Activated CD4-positive, alpha-beta T cell treated with anti-CD3 and anti-CD28 coated beads for 1 hour (primary cell): ENCODE measurements at regions not wholly inside any gene's neighbourhood (a gene's known extent, or its start where the extent isn't known, plus 50 kb on each side); places are given as distances from the start of the nearest gene placed in this dataset.
"Not testable (repeated sequence)": the region's sequence is repeated elsewhere in the genome, so short reads cannot be mapped to it uniquely, and the experiment has no call there.

Source experiments
- DNase-seq: peaks from one replicate; pipeline ENCODE4 v3.0.0-alpha.2; 2020

DNA sequence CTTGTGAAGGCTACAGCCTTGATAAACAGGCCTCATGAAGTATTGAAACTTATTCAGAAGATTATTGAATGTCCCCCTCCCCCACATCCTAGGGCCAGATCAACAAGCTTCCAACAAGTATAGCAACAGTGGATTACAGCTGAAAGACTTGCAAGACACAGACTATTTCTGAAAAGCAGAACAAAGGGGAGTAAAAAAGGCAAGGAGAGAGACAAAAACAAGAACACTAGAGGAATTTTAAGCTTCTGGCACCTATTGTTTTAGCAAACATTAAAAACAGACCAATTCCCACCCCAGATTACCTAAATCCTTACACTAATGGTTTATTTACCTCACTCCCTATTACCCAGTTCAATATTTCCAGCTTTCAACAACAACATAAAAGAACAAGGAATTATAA lies 446.3 kb upstream of the FSTL5 start:
- no peak for DNase-seq

DNA sequence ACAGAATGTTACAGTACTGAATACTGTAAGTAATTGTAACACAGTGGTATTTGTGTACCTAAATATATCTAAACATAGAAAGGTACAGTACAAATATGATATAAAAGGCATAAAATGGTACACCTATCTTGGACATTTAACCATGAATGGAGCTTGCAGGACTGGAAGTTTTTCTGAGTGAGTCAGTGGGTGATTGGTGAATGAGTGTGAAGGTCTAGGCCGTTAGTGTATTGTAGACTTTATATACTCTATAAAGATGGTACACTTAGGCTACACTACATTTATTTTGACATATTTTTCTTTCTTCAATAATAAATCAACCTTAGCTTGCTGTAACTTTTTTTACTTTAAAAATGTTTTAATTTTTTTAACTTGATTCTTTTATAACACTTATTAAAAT lies 422.5 kb upstream of the FSTL5 start:
- no peak for DNase-seq

DNA sequence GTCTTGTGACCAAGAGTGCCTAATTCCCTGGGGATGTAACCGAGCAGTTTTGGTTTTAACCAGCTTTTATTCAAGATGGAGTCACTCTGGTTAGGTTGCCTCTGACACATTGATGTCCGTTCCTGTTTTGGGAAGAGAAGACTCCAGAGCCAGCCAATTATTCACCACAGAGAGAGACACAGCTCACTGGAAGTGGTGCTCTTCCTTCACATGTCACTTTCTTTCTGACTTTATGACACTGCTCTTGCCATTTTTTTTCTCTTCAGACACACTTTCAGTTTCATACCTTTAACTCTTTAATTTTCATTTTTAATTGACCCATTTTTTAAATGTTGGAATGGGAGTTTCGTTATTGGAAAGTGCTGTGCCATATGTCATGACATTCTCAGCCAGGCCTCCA lies 418.4 kb upstream of the FSTL5 start:
- no peak for DNase-seq

DNA sequence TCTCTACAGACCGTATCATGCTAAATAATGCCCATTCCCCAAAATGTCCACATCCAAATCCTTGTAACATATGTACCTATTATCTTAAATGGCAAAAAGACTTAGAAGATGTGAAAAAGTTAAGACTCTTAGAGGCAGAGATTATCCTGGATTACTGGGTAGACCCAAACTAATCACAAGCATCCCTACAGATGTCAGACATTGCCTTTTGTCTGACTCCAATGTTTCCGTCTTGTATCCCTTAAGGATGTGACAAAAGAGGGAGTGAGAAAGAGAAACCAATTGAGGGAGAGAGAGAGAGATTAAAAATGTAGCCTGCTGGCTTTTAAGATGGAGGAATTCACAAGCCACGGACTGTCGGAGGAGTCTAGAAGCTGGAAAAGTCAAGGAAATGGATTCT lies 401.9 kb upstream of the FSTL5 start:
- DNase-seq: no peak

DNA sequence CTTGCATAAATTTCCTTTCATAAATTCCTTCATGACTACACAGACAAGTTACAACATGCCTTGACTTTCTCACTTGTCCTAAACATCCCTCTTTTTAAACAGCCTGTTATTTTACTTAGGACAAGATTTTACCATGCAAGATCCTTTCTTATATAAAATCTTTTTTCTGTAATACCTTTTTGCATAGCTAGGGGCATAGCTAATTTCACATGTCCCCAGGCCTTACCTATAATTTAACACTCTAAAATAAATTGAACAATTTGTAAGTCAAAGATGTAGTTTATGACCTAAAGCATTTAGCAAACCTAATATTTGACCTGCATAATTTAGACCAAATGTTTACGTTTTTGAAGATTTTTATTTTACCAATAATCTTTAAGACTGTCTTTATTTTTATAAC lies 396.3 kb upstream of the FSTL5 start:
- DNase-seq: no peak

DNA sequence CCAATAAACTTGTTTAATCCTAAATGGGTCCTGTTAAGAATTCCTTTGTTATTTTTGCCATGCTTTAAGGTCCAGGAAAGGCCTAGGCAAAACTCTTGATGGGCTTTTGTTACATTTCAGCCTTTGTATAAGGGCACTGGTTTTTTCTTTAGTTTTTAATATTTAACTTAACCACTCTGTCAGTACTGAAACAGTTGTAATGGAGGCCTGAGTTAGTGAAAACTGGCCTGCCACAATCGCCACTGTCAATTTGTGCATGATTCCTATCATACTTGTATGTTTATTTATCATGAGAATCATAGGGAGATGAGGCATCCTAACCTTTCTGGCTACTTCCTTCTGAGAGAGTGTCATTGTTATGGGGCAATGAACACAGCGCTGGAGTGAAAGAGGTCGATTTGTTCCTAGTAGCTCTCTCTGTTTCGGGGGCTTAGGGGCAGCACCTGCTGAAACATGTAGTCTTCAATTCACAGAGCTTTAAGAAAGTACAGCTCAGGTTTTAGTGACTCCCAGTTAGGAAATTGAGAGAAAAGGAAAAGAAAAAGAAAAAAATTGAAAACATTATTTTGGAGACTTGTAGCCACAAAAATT lies 393.8 kb upstream of the FSTL5 start:
- no peak for DNase-seq

DNA sequence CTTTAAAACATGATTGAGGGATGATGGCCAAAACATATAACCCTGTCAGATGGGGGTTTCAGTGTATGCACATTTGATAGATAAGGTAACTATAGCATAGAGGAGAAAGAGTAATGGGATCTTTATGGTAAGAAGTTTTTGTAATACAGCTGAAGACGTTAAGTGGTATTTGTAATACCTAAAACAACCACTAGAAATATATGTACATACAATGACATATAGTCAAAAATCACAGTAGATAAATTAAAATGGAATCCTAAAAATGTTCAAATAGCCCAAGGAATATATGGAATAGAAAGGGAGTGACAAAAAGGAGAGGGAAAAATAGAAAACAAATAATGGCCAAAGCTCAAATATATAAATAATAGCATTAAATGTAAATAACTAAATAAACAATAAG lies 371.3 kb upstream of the FSTL5 start:
- no peak for DNase-seq

DNA sequence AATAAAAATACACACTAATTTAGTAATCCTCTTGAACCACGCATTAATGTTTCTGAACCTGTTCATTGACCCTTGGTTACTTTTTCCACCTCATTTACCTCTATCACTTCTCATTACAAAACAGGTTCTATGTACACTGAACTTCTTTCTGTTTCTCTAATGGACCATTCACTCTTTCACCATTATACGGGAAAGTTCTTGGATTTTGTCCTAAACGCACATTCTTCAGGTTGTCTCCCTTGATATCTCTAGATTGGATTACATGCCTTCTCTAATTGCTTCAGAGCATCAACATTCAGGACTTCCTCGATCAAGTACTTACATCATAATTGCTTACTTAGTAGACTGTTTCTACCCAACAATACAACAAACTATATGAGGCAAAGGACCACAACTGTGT lies 359.4 kb upstream of the FSTL5 start:
- no peak for DNase-seq

DNA sequence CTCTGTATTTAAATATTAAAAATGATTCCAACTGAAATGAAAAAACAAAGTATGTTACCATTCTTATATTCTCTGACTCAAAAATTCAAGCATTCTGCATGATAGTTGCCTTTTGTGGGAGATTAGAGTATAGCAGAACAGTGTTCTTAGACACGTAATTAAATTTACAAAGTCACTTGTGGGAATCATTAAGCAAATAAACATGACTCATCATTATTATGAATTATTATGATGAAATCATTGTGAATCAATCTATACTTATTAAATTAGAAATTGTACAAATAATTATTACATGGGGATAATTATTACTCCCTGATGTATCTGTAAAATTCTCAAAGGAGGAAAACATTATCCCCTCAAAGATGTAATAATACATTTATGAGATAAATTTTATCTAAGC lies 358.9 kb upstream of the FSTL5 start:
- DNase-seq: no peak

DNA sequence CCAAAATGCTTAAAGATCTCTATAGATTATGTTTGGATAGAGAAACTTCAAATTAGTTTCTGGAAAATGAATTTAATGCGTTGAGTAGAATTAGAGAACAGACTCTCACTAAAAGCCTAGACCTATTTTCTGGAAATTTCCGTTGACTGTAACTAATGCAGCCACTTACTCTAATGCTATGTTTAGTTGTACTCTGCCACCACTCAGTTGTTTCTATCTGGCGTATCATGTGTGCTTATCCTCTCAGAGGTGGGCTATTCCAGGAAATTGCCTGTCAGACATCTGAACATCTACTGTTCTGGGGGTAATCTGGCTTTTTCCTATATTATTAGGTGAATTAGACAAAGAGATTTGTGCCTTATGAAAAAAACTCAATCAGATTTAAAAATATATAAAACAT lies 347.1 kb upstream of the FSTL5 start:
- DNase-seq: no peak

DNA sequence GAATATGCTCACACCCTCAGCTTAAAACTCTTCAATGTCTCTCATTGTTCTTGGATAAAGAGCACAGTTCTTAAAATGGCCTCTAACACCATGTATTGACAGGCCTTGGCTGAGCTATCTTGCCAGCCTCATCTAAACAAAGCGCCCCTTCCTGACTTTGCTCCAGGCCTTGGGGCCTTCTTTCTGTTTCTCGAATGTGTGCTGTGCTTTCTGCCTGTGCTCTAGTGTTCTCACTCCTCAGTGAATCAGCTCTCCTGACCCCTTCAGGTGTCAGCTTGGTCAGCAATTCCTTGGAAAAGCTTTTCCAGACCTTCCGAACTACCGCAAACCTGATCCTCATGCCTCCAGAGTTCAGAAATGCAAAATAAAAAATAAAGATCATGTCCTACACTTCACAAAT lies 346.3 kb upstream of the FSTL5 start:
- no peak for DNase-seq

DNA sequence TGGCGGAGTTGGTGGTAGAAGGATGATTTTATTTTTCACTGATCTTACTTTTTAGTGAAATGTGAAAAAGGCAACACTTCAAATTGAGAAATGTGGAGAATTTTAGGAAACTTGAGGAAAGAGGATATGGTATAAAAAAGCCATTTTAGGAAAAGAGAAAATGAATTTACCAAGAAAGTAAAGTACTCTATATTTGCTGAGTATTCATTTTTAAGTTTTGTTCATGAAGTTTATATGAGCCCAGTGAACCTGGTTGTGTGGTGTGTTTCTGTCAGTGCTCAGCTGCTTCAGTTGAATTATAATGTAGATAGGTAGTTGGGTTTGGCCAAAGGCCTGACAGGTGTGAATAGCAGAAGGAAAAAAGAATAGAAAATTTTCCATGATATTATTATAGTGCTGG lies 345.5 kb upstream of the FSTL5 start:
- DNase-seq: no peak

DNA sequence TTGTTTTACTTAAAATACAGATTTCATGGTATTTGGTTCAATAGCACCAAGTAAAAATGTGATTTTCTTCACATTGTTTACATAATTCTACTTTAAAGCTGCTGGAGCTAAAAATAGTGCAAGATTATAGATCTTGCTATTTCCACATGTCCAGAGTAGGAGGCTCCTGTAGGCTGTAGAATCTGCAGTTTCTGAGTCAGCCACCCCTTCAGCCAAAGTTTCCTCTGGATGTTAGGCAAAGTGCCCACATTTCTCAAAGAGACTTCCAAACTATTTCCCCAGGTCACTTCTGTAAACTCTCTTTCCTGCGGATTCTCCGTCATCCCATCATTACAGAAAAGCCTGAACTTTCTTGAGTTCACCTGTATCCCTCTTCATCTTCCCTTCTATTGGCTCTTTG lies 342.5 kb upstream of the FSTL5 start:
- no peak for DNase-seq

DNA sequence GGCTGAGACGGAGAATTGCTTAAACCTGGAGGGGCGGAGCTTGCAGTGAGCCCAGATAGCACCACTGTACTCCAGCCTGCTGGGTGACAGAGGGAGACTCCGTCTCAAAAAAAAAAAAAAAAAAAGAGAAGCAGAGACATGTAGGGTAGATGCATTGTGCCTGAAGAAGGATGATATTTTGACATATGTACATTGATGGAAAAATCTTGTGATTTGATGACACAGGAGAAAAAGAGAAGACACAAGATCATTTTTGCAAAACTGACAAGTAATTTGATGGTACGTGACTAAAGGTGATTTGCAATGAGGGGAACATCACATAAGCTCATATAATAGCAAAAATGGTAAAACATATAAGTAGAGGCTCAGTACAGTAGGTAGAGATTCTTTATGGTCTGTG lies 340.1 kb upstream of the FSTL5 start:
- DNase-seq: no peak

DNA sequence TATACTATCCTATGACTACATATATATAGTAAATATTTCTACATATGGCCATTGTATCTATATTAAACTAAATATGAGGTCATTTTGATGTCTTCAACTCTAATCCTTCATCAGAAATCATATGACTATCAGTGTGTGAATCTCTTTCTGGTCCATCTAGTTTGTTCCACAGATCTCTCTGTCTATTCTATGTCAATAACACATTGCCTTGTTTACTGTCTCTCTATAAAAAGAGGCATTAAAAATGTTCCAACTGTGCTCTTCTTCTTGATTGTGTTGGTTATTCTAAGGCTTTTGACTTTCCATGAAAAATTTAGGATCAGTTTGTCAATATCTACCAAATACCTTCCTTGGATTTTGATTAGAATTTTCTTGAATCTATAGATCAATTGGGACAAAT lies 338.3 kb upstream of the FSTL5 start:
- no peak for DNase-seq

DNA sequence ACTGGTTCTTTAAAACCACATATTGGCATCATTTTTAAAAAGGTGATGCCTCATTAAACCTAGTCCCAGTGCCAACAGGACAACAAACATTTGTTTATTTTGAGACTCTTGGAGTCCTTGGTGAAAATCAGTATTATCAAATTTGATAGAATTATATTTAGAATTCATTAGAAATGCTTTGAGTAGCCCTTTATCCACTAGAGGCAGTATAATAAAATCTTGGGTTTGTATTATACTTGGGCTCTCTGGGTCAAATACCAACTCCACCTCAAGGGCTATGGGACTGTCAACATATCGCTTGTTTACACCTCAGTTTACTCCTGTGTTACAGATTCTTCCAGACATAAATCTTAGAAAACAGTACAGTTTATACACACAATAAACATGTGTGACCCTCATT lies 335.7 kb upstream of the FSTL5 start:
- DNase-seq: no peak

DNA sequence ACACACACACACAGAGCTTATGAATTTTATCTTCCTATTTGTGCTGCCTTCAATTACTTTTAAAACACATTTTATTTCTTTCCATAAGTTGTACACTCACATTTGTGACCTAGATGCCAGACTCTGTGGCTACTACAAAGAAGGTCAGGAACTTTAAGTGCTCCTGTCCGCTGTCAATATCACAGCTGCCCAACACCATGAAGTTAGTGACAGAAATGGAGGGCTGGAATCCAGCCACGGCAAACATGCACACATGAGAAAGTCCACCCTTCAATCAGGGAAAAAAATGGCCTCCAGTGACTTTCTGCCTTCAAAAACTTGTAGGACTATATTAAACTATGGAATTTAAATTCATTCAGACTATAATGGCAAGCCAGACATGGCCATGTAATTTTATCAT lies 334.4 kb upstream of the FSTL5 start:
- DNase-seq: no peak

DNA sequence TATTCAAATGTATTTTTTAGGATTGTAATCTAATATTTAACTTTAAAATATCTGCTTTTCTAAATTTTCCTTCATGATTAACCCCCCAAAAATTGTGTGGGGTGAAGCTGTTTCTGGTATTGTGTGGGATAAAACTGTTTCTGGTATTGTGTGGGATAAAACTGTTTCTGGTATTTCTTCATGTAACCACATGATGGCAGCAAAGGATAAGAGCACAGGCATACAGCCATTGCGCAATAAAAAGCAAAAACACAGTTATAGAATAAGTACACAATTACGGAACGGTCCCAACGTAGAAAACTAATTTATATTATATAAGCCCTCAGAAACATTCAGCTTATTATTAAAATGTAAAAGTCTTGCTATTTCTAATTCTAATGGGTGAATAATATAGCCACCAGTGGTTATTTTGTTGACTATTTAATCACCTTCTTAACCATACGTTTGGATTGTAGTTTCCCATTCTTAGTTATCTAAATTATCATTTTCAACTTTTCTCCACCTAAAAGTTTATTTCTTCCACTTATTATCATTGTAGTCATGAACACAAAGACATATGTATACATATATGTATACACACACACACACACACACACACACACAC lies 333.9 kb upstream of the FSTL5 start:
- DNase-seq: no peak

DNA sequence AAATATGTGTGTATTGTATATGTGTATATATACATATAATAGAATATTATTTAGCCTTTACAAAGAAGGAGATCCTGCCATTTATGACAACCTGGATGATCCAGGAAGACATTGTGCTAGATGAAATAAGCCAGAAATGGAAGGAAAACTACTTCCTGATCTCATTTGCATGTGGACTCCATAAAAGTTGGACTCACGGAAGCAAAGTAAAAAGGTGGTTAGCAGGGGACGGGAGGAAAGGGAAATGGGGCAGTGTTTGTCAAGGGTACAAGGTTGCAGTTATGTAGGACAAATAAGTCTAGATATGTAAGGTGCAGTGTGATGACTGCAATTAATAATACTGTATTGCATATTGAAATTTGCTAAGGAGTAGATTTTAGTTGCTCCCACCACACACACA lies 331.1 kb upstream of the FSTL5 start:
- no peak for DNase-seq

DNA sequence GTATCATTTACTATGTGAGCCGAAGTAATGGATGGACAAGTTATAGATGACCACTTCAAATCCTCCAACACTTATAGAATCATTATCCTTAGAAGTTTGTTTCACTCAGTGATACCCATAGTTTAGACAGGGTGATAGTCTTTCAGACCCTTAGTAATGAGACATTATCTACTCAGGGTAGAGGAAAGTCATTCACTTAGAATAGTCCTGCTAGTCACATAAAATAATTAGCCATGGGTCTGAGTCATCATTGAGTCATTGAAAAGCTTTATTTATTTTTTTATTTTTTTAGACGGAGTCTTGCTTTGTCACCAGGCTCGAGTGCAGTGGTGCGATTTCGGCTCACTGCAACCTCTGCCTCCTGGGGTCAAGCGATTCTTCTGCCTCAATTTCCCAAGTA lies 321.7 kb upstream of the FSTL5 start:
- DNase-seq: no peak

DNA sequence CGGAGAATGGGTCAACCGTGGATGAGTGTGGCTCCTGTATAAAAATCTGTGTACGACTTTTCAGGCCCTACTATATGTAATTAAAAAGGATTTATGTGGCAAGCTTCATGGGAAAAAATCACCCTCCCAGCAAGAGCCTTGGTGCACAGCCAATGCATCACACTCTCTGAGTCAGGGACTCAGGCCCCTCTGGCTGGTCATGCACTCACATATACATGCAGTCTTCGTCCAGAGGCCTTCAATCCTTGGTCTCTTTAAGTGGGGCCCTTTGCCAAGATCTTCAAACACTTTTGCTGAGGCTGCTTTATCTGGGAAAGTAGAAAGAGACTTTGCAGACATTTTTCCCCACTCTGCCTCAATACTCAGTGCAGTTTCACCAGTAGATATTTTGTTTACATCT lies 311.4 kb upstream of the FSTL5 start:
- DNase-seq: no peak

DNA sequence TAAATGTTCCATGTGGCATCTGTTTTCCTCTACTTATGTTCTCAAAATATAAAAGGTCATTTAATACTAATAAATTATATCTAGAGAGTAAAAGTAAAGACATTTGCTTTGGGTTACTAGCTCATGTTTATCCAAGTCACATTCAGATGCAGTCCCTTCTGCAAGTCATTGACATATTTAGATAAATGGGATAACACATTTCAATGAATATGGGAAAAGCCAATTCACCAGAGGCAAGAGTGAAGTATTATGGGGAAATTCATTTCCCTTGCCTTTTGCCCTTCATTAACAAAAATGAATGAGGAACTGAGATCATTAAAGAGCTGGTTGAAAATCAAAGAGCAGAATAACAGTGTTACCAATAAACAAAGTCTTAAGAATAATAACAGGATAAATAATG lies 306.2 kb upstream of the FSTL5 start:
- no peak for DNase-seq

DNA sequence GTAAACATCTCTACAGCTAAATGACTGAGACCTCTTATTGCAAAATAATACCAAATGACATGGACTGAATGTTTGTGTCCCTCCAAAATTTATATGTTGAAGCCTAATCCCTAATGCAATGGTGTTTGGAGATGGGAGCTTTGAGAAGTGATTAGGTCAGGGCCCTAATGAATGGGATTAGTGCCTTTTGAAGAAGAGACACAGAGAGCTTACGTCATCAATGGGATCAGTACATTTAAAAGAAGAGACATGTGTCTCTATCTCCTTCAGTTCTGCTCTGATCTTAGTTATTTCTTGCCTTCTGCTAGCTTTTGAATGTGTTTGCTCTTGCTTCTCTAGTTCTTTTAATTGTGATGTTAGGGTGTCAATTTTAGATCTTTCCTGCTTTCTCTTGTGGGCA lies 301.6 kb upstream of the FSTL5 start:
- not testable (repeated sequence) for DNase-seq

DNA sequence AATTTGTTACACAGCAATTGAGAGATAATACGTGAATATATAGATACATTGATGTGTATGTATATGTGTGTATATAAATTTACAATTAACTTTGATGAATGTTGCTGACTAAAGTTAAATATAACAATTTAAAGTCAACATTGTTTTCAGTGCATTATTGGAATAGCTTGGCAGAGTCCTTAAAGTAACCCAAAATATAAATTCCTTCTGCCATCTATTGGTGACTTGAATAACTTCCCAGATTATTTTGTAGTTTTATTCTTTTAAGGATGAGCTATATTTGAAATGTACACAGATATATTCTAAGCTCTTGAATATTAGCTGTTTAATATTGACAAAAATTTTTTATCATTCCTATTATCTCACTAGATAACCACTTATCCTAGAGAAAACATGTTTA lies 298.2 kb upstream of the FSTL5 start:
- no peak for DNase-seq

DNA sequence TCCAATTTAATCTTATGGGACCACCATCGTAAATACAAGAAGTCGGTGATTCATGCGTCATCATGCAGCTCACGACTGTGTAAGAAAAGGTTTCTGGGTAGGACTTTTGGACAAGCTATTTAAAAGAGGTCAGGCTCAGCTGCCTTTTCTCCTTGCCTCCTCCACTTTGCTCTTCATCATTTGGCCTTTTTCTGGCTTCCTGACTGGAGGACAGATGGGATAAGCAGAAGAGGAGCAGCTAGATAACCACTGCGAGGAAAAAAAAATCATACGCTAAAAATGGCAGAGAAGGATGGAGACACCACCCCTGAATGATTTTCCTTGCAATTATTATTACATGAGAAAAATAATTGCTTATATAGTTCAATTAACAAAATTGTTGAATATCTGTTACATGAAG lies 294.3 kb upstream of the FSTL5 start:
- no peak for DNase-seq
